Keratinocyte (primary cell): ENCODE measurements at regions not wholly inside any gene's neighbourhood (a gene's known extent, or its start where the extent isn't known, plus 50 kb on each side); places are given as distances from the start of the nearest gene placed in this dataset.

ENCODE experiments used
- EZH2 ChIP-seq: IDR thresholded peaks from one replicate; pipeline ENCODE4 v1.6.1; 2012; ENCODE audit warnings: inconsistent platforms, mild to moderate bottlenecking, low read length, moderate library complexity
- TF ChIP-seq, protein P1 (sequence below), 3 experiments: IDR thresholded peaks in 1 of 3; conservative IDR thresholded peaks in 1 of 3; optimal IDR thresholded peaks in 1 of 3; 2 replicates in 2 of 3; 3 replicates in 1 of 3; pipeline versions ENCODE3 to v1.5.1; 2011; ENCODE audit warnings: low read length in 3 of 3, mild to moderate bottlenecking in 3 of 3, moderate library complexity in 2 of 3, control low read depth in 1 of 3, inconsistent platforms in 1 of 3; ENCODE audit not compliant: insufficient read depth in 2 of 3; ENCODE audit errors: extremely low read depth in 1 of 3

DNA sequence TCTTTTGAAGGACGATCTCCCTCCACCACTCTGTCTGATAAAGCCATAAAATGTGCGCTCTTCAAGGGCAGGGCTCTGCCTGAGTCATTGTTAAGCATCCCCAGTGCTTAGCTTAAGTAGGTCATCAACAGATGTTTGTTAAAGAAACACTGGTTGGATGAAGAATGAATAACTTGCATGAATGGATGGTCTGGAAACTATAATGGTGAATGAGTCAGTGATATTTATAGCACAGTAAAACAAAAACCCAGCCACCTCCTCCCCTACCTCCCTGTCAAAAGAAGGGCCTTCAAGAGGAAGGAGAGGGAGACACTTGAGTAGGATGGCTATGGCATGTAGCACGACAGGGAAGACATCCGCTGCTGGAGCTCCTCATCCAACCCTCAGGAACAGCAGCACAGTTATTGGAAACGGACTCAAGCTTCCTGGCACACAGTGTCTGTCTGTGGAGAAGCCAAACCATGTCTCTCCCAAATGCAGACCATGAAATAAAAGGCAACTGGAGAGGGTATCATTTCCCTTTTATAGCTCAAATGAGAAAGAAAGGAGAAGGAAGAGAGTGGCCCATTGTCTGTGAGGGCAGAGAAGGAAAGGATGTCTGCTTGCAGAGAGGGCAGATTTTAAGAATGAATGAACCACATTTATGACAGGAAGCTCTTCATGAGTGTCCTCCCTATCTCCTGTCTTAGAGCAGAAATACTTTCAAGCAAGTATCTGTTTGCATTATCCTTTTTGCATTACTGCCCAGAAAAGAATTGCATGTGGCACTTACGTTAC lies 183.5 kb upstream of the UBL3 start:
- TF ChIP-seq EZH2, result no peak
- TF ChIP-seq, protein P1, sequence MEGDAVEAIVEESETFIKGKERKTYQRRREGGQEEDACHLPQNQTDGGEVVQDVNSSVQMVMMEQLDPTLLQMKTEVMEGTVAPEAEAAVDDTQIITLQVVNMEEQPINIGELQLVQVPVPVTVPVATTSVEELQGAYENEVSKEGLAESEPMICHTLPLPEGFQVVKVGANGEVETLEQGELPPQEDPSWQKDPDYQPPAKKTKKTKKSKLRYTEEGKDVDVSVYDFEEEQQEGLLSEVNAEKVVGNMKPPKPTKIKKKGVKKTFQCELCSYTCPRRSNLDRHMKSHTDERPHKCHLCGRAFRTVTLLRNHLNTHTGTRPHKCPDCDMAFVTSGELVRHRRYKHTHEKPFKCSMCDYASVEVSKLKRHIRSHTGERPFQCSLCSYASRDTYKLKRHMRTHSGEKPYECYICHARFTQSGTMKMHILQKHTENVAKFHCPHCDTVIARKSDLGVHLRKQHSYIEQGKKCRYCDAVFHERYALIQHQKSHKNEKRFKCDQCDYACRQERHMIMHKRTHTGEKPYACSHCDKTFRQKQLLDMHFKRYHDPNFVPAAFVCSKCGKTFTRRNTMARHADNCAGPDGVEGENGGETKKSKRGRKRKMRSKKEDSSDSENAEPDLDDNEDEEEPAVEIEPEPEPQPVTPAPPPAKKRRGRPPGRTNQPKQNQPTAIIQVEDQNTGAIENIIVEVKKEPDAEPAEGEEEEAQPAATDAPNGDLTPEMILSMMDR (optimal IDR thresholded peaks at IDR 0.05 in 1 of 3, IDR thresholded peaks at IDR 0.05 in 1 of 3, conservative IDR thresholded peaks at IDR 0.05 in 1 of 3; ENCODE audit: extremely low read depth in 1 of 3, insufficient read depth in 2 of 3, low read length in 3 of 3), result no peak
